GM10248 (cell line): ENCODE measurements at regions not wholly inside any gene's neighbourhood (a gene's known extent, or its start where the extent isn't known, plus 50 kb on each side); places are given as distances from the start of the nearest gene placed in this dataset.

ENCODE experiments used
- CTCF ChIA-PET: fragments of 300-600 bp; sonication (Branson Sonifier 250); formaldehyde crosslinking; extraction: SDS; loops from one replicate; lab custom pipeline; 2021; ENCODE audit warnings: antibody characterized with exemption; lab: Yijun Ruan, JAX
- POLR2A ChIA-PET: fragments of 350-650 bp; sonication (Branson Sonifier 250); formaldehyde crosslinking; extraction: SDS; loops from one replicate; lab custom pipeline; 2020; ENCODE audit warnings: antibody characterized with exemption; lab: Yijun Ruan, JAX
- DNase-seq: peaks from one replicate; pipeline ENCODE4 v3.0.0; 2012; ENCODE audit errors: extremely low spot score
- CTCF ChIP-seq: IDR thresholded peaks from 2 replicates; pipeline ENCODE4 v1.5.1; 2012; ENCODE audit warnings: mild to moderate bottlenecking, low read depth; ENCODE audit errors: extremely low read depth, missing control alignments, control extremely low read depth

- CTCF ChIA-PET = interaction anchor here (1.7 kb wide), 2 partner anchors 12 to 15 kb away, joined by 4 read pairs; no protein-coding TSS in a partner anchor
- DNase-seq = no peak
- POLR2A ChIA-PET = no interaction called here
- TF ChIP-seq CTCF = no peak
Observed at GRCh38 chr12:17197971-17198370, 592.0 kb upstream of the LMO3 start.

GRCh38 chr12:17192721-17193120 lies 586.8 kb upstream of the LMO3 start:
- no peak for DNase-seq
- CTCF ChIA-PET = interaction anchor here (0.9 to 2.2 kb wide), 5 partner anchors 10 to 44 kb away, joined by 3 to 6 read pairs (median 3); no protein-coding TSS in a partner anchor
- no peak for TF ChIP-seq CTCF
- POLR2A ChIA-PET = no interaction called here

DNA sequence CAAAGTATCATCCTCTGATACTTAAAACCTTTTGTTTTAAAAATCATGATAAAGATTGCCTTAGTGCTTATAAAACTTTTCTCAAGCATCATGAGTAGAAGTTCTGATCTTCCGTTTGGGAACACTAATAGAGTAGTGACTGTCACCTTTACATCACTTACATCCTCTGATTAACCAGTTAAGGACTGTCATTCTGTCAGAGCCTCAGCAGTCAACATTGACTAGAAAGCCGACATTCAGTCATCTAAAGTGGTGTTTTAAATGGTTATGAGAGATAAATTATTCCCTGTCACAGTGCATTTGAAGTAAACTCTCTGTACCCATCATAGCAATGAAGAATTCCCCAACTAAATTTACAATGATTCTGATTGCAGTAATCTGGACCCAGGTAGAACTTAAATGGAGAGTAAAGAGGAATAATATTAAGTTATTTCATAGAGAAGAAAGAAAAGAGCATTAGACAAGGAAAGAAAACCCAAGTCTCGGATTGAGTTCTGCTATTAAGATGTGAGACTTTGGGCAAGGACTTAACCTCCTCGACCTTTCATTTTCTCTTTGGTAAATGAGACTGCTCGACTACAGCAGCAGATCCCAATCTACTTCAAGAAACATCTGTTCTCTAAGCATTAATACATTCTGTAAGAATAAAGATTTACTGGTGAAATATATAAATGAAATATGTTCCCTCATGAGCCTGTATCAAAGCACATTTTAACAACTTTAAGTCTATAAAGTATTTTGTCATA lies 563.9 kb upstream of the LMO3 start:
- POLR2A ChIA-PET = no interaction called here
- no peak for DNase-seq
- CTCF ChIA-PET = no interaction called here
- TF ChIP-seq CTCF = no peak

- CTCF ChIA-PET = interaction anchor here (0.7 to 1.5 kb wide), 3 partner anchors 11 to 15 kb away, joined by 4 to 7 read pairs (median 4); no protein-coding TSS in a partner anchor
- no peak for DNase-seq
- POLR2A ChIA-PET = no interaction called here
- TF ChIP-seq CTCF = no peak
Observed at GRCh38 chr12:17159506-17160300, 553.7 kb upstream of the LMO3 start.

- POLR2A ChIA-PET = no interaction called here
- CTCF ChIA-PET = interaction anchor here (1.4 to 1.5 kb wide), 2 partner anchors 9 to 16 kb away, joined by 4 to 7 read pairs; no protein-coding TSS in a partner anchor
- no peak for DNase-seq
- TF ChIP-seq CTCF = no peak
Observed at GRCh38 chr12:17158201-17158600, 552.2 kb upstream of the LMO3 start.

GRCh38 chr12:17151917-17152316 lies 546.0 kb upstream of the LMO3 start:
- CTCF ChIA-PET = no interaction called here
- no peak for TF ChIP-seq CTCF
- DNase-seq = no peak
- POLR2A ChIA-PET = no interaction called here
